HG03571 (cell line): ENCODE measurements at regions not wholly inside any gene's neighbourhood (a gene's known extent, or its start where the extent isn't known, plus 50 kb on each side); places are given as distances from the start of the nearest gene placed in this dataset.
"Not testable (repeated sequence)": the region's sequence is repeated elsewhere in the genome, so short reads cannot be mapped to it uniquely, and the experiment has no call there.

Source experiments
- ATAC-seq: cut with Tn5 transposase; IDR thresholded peaks from one replicate; pipeline ENCODE4 v1.9.1; 2021; ENCODE audit not compliant: unreplicated experiment

DNA sequence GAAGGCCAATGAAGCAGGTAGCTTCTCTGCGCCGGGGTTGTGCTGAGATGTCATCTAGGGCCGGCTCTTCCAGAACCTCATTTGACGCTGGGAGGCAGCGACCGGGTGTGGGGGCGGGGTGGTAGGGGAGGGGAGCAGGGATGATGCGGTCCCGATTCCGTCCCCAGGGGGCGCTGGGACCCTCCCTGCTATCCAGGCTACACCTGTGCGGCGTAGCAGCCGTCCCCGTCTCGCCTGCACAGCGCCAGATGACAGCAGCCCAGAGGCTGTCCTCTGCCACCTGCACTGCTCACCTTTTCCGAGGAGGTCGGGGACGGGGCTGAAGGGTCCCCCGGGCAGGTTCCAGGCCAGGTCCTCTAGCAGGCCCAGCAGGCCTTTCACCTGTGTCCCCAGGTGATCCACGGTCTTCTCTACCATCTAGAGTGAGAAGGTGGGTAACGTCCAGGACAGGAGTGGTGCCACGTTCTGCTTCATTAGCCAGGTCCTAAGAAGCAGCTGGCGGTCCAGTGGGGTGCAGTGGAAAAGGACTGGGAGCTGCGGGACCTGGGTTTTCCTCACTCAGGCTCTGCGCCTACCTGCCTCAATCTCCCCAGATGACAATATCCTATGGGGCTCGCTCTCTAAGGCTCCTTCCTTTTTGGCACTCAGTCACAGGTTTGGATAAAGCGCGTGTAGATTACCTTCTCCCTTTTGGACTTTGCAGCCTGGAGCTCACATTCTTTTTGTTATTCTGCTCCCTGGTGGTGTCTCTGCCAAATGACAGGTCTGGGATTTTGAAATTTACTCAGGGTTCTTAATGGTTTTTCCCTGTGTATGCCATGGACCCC lies 56.0 kb upstream of the RAB6C start:
- no peak for ATAC-seq

DNA sequence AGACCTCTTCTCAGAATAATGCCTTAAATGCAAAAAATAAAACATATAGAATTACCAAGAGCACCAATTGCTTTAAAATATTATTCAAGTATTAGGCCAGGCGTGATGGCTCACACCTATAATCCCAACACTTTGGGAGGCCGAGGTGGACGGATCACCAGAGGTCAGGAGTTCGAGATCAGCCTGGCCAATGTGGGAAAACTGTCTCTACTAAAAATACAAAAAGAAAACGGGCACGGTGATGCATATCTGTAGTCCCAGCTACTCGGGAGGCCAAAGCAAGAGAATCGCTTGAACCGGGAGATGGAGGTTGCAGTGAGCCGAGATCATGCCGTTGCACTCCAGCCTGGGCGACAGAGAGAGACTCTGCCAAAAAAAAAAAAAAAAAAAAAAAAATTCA lies 55.4 kb upstream of the RAB6C start:
- ATAC-seq = not testable (repeated sequence)

DNA sequence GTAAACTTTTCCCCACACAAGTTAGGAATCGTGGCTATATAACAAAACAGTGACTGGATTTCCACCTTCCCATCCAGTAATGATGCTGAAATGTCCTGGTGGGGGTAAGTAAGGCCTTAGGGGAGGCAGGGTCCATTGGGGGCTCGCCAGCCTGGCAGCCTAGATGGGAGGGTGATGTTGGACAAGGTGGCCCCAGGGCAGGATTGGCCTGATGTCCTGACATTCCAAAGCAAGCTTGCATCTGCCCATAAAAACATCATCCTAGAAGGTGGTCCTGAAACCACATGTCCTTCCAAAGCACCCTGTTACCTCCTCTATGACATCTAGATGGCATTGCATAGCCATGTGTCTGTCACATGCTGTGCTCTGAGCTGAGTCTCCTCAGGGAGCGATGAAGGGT lies 54.1 kb upstream of the RAB6C start:
- ATAC-seq = no peak

DNA sequence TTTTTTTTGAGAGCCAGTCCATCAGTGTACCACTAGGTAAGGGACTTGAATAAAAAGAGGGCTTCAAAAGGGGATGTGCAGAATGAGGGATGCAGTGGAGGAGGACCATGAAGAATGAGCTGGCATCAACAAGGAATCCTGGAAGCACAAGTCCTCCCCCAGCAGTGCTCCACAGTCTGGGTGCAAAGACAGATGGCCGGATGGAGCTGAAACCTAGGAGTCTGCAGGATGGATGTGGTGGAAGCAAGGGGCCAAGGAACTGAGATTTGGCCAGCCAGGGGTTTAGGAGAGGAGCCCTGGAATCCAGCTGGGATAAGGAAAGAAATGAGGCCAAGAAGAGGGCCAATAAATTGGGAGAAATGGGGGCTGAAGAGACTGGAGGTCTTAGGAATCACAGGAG lies 51.8 kb upstream of the RAB6C start:
- no peak for ATAC-seq

DNA sequence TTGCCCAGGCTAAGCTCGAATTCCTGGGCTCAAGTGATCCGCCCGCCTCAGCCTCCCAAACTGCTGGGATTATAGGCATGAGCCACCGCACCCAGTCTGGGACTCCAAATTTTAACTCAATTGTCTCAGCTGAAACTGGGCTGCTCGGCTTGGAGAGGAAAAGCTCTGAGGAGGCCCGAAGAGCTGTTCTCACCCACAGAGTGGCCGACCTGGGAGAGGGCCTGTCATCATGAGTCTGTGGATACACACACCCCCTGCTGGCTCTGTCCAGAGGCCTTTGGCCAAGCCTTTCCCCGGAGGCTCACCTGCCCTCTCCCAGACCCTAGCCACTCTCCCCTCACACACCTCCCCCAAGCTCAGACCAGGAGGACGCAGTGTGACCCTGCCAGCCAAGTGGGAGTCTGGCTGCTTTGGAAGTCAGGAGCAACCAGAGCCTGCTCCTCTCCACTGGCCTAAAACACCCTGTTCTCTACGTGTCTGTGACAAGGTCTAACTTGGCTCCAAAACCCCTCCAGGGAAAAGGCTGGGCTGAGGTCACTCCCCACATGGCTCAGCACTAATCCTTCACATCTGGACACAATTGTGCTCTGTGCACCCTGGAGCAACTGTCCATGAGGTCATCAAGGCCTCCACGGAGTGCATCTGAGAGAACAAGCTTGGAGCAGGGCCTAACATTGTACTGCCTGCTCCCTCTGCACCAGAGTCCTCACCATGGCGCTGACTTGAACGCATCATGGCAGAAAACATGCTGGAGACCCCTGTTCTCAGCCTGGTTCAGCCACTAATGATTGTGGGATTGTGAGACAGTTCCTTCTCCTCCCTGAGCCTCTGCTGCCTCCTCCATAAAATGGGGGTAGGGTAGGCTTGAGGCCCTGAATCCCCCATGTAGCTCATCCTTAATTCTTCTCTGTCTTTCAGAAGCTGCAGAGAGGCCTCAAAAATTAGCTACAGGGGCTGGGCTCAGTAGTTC lies 49.9 kb upstream of the RAB6C start:
- ATAC-seq = no peak
